Lung (tissue), 11 donors: ENCODE measurements at regions not wholly inside any gene's neighbourhood (a gene's known extent, or its start where the extent isn't known, plus 50 kb on each side); places are given as distances from the start of the nearest gene placed in this dataset.

Source experiments
- ATAC-seq: fragments of 200-7000 bp; cut with Tn5 transposase; one replicate; pipeline ENCODE4 v1.9.1; 2020; ENCODE audit warnings: moderate number of reproducible peaks; ENCODE audit not compliant: insufficient read depth, low FRiP score
- DNase-seq, 3 donors: peaks; one replicate each; pipeline ENCODE4 v3.0.0-alpha.2; 2013 to 2017
- H3K27ac ChIP-seq, 2 donors: one replicate each; pipeline ENCODE4 v1.5.1; 2013; ENCODE audit warnings: mild to moderate bottlenecking in 2 of 2, moderate library complexity in 2 of 2, control low read depth in 1 of 2, inconsistent platforms in 1 of 2, low read depth in 1 of 2, low read length in 1 of 2
- H3K27me3 ChIP-seq, 3 donors: one replicate each; pipeline ENCODE4 v1.5.1; 2013; ENCODE audit warnings: low read length in 2 of 3; ENCODE audit not compliant: control insufficient read depth in 3 of 3, insufficient read depth in 3 of 3
- H3K36me3 ChIP-seq, 4 donors: one replicate each; pipeline ENCODE4 v1.5.1; 2013; ENCODE audit warnings: low read length in 4 of 4, mild to moderate bottlenecking in 1 of 4, moderate library complexity in 1 of 4; ENCODE audit not compliant: control insufficient read depth in 4 of 4, insufficient read depth in 4 of 4
- H3K4me1 ChIP-seq, 5 donors: one replicate each; pipeline ENCODE4 v1.5.1; 2013; ENCODE audit warnings: low read length in 5 of 5, mild to moderate bottlenecking in 2 of 5, moderate library complexity in 1 of 5; ENCODE audit not compliant: control insufficient read depth in 5 of 5, insufficient read depth in 5 of 5
- H3K4me3 ChIP-seq: one replicate; pipeline ENCODE4 v1.5.1; 2013; ENCODE audit warnings: mild to moderate bottlenecking, control low read depth, moderate library complexity
- H3K9ac ChIP-seq, 2 donors: one replicate each; pipeline ENCODE4 v1.5.1; 2013; ENCODE audit warnings: low read length in 2 of 2, control low read depth in 1 of 2; ENCODE audit not compliant: insufficient read depth in 1 of 2
- H3K9me3 ChIP-seq, 4 donors: one replicate each; pipeline ENCODE4 v1.5.1; 2013; ENCODE audit warnings: low read length in 3 of 4, mild to moderate bottlenecking in 1 of 4, moderate library complexity in 1 of 4; ENCODE audit not compliant: control insufficient read depth in 4 of 4, insufficient read depth in 3 of 4
- CTCF ChIP-seq: IDR thresholded peaks from 2 replicates; pipeline ENCODE4 v1.5.1; 2012; ENCODE audit warnings: mild to moderate bottlenecking; ENCODE audit errors: control extremely low read depth, extremely low read depth
- WGBS, 2 donors: extraction: QIAGEN DNeasy Blood & Tissue Kit; methylation state at CpG; one replicate each; pipeline ENCODE4 v1.1.7; 2013; 5-methylcytosine and 5-hydroxymethylcytosine counted together
- donor health status: control.
- donor health status: control.
- donor health status: Bipolar disorder and iron deficiency.
- donor health status: healthy.
- donor health status: DM: yes; HTN: yes; CAD: no.

DNA sequence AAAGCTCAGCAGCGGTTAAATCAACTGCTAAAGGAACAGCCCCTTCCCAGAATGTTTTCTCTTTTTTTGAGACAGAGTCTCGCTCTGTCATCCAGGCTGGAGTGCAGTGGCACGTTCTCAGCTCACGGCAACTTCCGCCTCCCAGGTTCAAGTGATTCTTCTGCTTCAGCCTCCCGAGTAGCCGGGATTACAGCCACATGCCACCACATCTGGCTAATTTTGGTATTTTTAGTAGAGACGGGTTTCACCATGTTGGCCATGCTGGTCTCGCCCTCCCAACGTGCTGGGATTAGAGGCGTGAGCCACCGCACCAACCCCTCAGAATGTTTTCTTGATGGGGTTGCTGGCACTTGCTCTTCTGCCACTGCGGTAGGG, 59.8 kb upstream of the IL6 start:
- Histone ChIP-seq H3K36me3 (no peaks in the 10 kb centered on the region), H3K9ac (no peak overlapping the region), H3K27ac (no peak overlapping the region), H3K27me3 (no peaks in the 10 kb centered on the region), H3K9me3 (no peaks in the 10 kb centered on the region), H3K4me1 (peaks cover 0 to 6% (median 4%) of the 10 kb centered on the region in 5 donors), H3K4me3 (no peak overlapping the region)
- TF ChIP-seq CTCF: no peak
- 93 to 96% methylated on average over 13 of the region's 13 CpGs for WGBS, 2 donors
- no peak for ATAC-seq
- no peak for DNase-seq

- H3K9ac ChIP-seq: no peak overlapping the region
- H3K4me1 ChIP-seq: peaks cover 0 to 5% (median 3%) of the 10 kb centered on the region in 5 donors
- H3K36me3 ChIP-seq: no peaks in the 10 kb centered on the region
- H3K9me3 ChIP-seq: no peaks in the 10 kb centered on the region
- H3K4me3 ChIP-seq: no peak overlapping the region
- H3K27me3 ChIP-seq: no peaks in the 10 kb centered on the region
- WGBS, 2 donors: 47 to 67% methylated on average over 1 of the region's 1 CpG
- DNase-seq (peak in 1 of 3 donors; percentile 42), ATAC-seq (no peak)
- H3K27ac ChIP-seq: no peak overlapping the region
- no peak for TF ChIP-seq CTCF
Observed at GRCh38 chr7:22666732-22667131, 60.3 kb upstream of the IL6 start.

- Histone ChIP-seq H3K27ac (no peak overlapping the region), H3K9me3 (no peaks in the 10 kb centered on the region), H3K4me1 (peaks cover 0 to 5% (median 0%) of the 10 kb centered on the region in 5 donors), H3K36me3 (no peaks in the 10 kb centered on the region), H3K27me3 (no peaks in the 10 kb centered on the region), H3K4me3 (no peak overlapping the region), H3K9ac (no peak overlapping the region)
- TF ChIP-seq CTCF: no peak
- DNase-seq (no peak), ATAC-seq (no peak)
- 75 to 84% methylated on average over 7 of the region's 7 CpGs for WGBS, 2 donors
Observed at GRCh38 chr7:22665923-22666322, 61.1 kb upstream of the IL6 start.
